K562 (cell line): ENCODE measurements at regions not wholly inside any gene's neighbourhood (a gene's known extent, or its start where the extent isn't known, plus 50 kb on each side); places are given as distances from the start of the nearest gene placed in this dataset.

Source experiments
- ATAC-seq: fragments of 200-7000 bp; cut with Tn5 transposase; 3 replicates; pipeline ENCODE4 v1.9.1; 2020; ENCODE audit warnings: moderate library complexity
- BruUV-seq: library from RNA; stranded (reverse); fragments of 400-500 nt; replicated peaks from 2 replicates; lab custom pipeline; 2021; lab: Mats Ljungman, UMichigan
- CTCF ChIA-PET: fragments of 300-600 bp; formaldehyde crosslinking; extraction: SDS; loops from one replicate; lab custom pipeline; 2021; ENCODE audit warnings: low intra/inter-chr PET ratio; lab: Yijun Ruan, JAX
- POLR2A ChIA-PET: fragments of 300-600, 350-650 bp; sonication (Branson Sonifier 250); formaldehyde crosslinking; extraction: SDS; loops from one replicate; lab custom pipeline; 2021; ENCODE audit warnings: antibody characterized with exemption, inconsistent platforms; lab: Yijun Ruan, JAX
- DNase-seq, 4 experiments: peaks; one replicate each; pipeline versions ENCODE4 v3.0.0 to v3.0.0-alpha.2; 2011 to 2018; ENCODE audit warnings: low spot score in 3 of 4, mixed read lengths in 3 of 4; ENCODE audit errors: extremely low read depth in 1 of 4
- FAIRE-seq: peaks from 2 replicates; lab custom pipeline; 2011; peaks lifted over from hg19 to GRCh38; lab: Jason Lieb, UNC
- H2AFZ ChIP-seq: 2 replicates; pipeline ENCODE4 v1.6.0; 2011; ENCODE audit warnings: low read depth, low read length, control low read depth, inconsistent platforms
- H3K27ac ChIP-seq: fragments of 200-600 bp; 3 replicates; pipeline ENCODE4 v1.8.0; 2011; ENCODE audit warnings: low read depth, mild to moderate bottlenecking, control low read depth, inconsistent platforms, low read length, moderate library complexity, mixed read lengths; ENCODE audit errors: extremely low read depth
- H3K27me3 ChIP-seq, 2 experiments: fragments of 300-600 bp in 1 of 2; 2 replicates in 1 of 2; 3 replicates in 1 of 2; pipeline versions ENCODE4 v1.6.0 to v1.8.0; 2011; ENCODE audit warnings: inconsistent platforms in 2 of 2, low read length in 2 of 2, mild to moderate bottlenecking in 1 of 2, mixed read lengths in 1 of 2, moderate library complexity in 1 of 2; ENCODE audit not compliant: control insufficient read depth in 2 of 2, insufficient read depth in 2 of 2
- H3K36me3 ChIP-seq: fragments of 300-600 bp; 3 replicates; pipeline ENCODE4 v1.8.0; 2011; ENCODE audit warnings: mild to moderate bottlenecking, low read length, inconsistent platforms; ENCODE audit not compliant: control insufficient read depth, insufficient read depth
- H3K4me1 ChIP-seq, 2 experiments: fragments of 200-600 bp in 1 of 2; replicated peaks in 1 of 2; 2 replicates in 1 of 2; 3 replicates in 1 of 2; pipeline versions ENCODE4 v1.5.1 to v1.8.0; 2011; ENCODE audit warnings: inconsistent platforms in 2 of 2, low read length in 2 of 2, mild to moderate bottlenecking in 1 of 2, mixed read lengths in 1 of 2, moderate library complexity in 1 of 2; ENCODE audit not compliant: control insufficient read depth in 2 of 2, insufficient read depth in 2 of 2
- H3K4me2 ChIP-seq: 2 replicates; pipeline ENCODE4 v1.6.1; 2011; ENCODE audit warnings: low read length, control low read depth, inconsistent platforms, mixed read lengths; ENCODE audit not compliant: insufficient read depth
- H3K4me3 ChIP-seq: fragments of 200-600 bp; sonication (generic), shearing (Covaris generic); 2 replicates; pipeline ENCODE4 v1.5.1; 2016; ENCODE audit warnings: control low read depth, inconsistent platforms
- H3K79me2 ChIP-seq: fragments of 200-600 bp; 3 replicates; pipeline ENCODE4 v1.8.0; 2011; ENCODE audit warnings: low read length, inconsistent platforms; ENCODE audit not compliant: control insufficient read depth, insufficient read depth
- H3K9ac ChIP-seq, 2 experiments: 2 replicates each; pipeline versions ENCODE4 v1.6.0 to v1.6.1; 2011; ENCODE audit warnings: low read depth in 2 of 2, low read length in 2 of 2, control low read depth in 1 of 2, inconsistent platforms in 1 of 2, mild to moderate bottlenecking in 1 of 2, mixed read lengths in 1 of 2; ENCODE audit not compliant: insufficient read depth in 1 of 2
- H3K9me1 ChIP-seq: one replicate; pipeline ENCODE4 v1.6.0; 2011; ENCODE audit warnings: inconsistent platforms, mild to moderate bottlenecking, low read length, moderate library complexity; ENCODE audit not compliant: control insufficient read depth, insufficient read depth
- H3K9me3 ChIP-seq: replicated peaks from 2 replicates; pipeline ENCODE4 v1.5.1; 2011; ENCODE audit warnings: low read depth, low read length, inconsistent platforms; ENCODE audit not compliant: control insufficient read depth, insufficient read depth
- H4K20me1 ChIP-seq: replicated peaks from 2 replicates; pipeline ENCODE4 v1.6.1; 2011; ENCODE audit warnings: low read length, inconsistent platforms, mixed read lengths; ENCODE audit not compliant: control insufficient read depth, insufficient read depth
- BACH1 ChIP-seq: fragments of 200-800 bp; sonication (Bioruptor generic); IDR thresholded peaks from 2 replicates; pipeline ENCODE4 v1.6.1; 2016; ENCODE audit warnings: missing genetic modification characterization, missing compliant biosample characterization
- CEBPB ChIP-seq: fragments of 450-650 bp; IDR thresholded peaks from 2 replicates; pipeline ENCODE4 v1.6.1; 2016; ENCODE audit warnings: missing genetic modification characterization, missing compliant biosample characterization
- HMG20A ChIP-seq: fragments of 450-650 bp; formaldehyde crosslinking; conservative IDR thresholded peaks from 2 replicates; pipeline ENCODE4 v1.4.0; 2020; ENCODE audit warnings: mild to moderate bottlenecking, mixed read lengths
- IRF2 ChIP-seq: sonication (generic); formaldehyde crosslinking; IDR thresholded peaks from 2 replicates; pipeline ENCODE4 v1.8.1; 2022; ENCODE audit warnings: mild to moderate bottlenecking, missing genetic modification reagents
- LARP7 ChIP-seq: fragments of 450-650 bp; IDR thresholded peaks from 2 replicates; pipeline ENCODE4 v1.6.1; 2016
- MEF2D ChIP-seq: conservative IDR thresholded peaks from 2 replicates; pipeline ENCODE4 v1.6.1; 2016; ENCODE audit warnings: low read depth, missing genetic modification characterization, missing compliant biosample characterization
- MEIS2 ChIP-seq: fragments of 450-650 bp; IDR thresholded peaks from 2 replicates; pipeline ENCODE4 v1.6.1; 2014; ENCODE audit warnings: mild to moderate bottlenecking; ENCODE audit not compliant: partially characterized antibody
- NCOA4 ChIP-seq: fragments of 450-650 bp; IDR thresholded peaks from 2 replicates; pipeline ENCODE4 v1.6.1; 2018; ENCODE audit warnings: mild to moderate bottlenecking; ENCODE audit not compliant: partially characterized antibody
- SMAD4 ChIP-seq: fragments of 250-450 bp; sonication (Bioruptor Pico); conservative IDR thresholded peaks from 2 replicates; pipeline ENCODE4 v1.8.0; 2021; ENCODE audit warnings: inconsistent platforms, mild to moderate bottlenecking, moderate library complexity
- YBX1 ChIP-seq: fragments of 450-650 bp; IDR thresholded peaks from 2 replicates; pipeline ENCODE4 v1.7.1; 2016; ENCODE audit warnings: mild to moderate bottlenecking
- ZNF655 ChIP-seq: fragments of 250-450 bp; sonication (Bioruptor Pico); IDR thresholded peaks from 2 replicates; pipeline ENCODE4 v1.5.0; 2021
- WGBS: fragments of 100-300 bp; shearing (Covaris generic); methylation state at CpG from one replicate; pipeline ENCODE4 v1.1.6; 2016; ENCODE audit warnings: low coverage, mixed read lengths; ENCODE audit not compliant: insufficient coverage; ENCODE audit errors: missing lambda C conversion rate; 5-methylcytosine and 5-hydroxymethylcytosine counted together
- in situ Hi-C: fragments of 300-500 bp; cut with MboI; formaldehyde crosslinking; loops from 4 replicates; pipeline ENCODE4 v1.15.0; 2018; ENCODE audit warnings: inconsistent platforms, mixed read lengths
- intact Hi-C: fragments of 100-400 bp; cut with micrococcal nuclease; formaldehyde crosslinking; loops from 2 replicates; pipeline ENCODE4 v1.14.2; 2022

- DNase-seq (no peak), ATAC-seq (no peak), FAIRE-seq (no peak)
- H2AFZ ChIP-seq = no peak overlapping the region
- no peak overlapping the region for H3K4me2 ChIP-seq
- no peaks in the 10 kb centered on the region for H3K9me3 ChIP-seq
- H3K27ac ChIP-seq = no peak overlapping the region
- H3K9ac ChIP-seq = no peak overlapping the region
- TF ChIP-seq BACH1 (tag) = no peak
- TF ChIP-seq CEBPB (tag) = no peak
- no peak for TF ChIP-seq MEF2D (tag)
- TF ChIP-seq YBX1 = no peak
- no peak for TF ChIP-seq MEIS2
- TF ChIP-seq NCOA4 = no peak
- TF ChIP-seq LARP7 = no peak
- TF ChIP-seq IRF2 (CRISPR knock-in tag) = no peak
- no peak for TF ChIP-seq HMG20A
- no peak for TF ChIP-seq SMAD4
- TF ChIP-seq ZNF655 (CRISPR knock-in tag) = no peak
- CTCF ChIA-PET = no interaction called here
- intact Hi-C loops = no loop called here
- H3K9me1 ChIP-seq = no peaks in the 10 kb centered on the region
- H3K27me3 ChIP-seq = no peaks in the 10 kb centered on the region
- 0% methylated on average over 2 of the region's 2 CpGs for WGBS
- no peak overlapping the region for H3K4me3 ChIP-seq
- no peaks in the 10 kb centered on the region for H4K20me1 ChIP-seq
- H3K36me3 ChIP-seq = no peaks in the 10 kb centered on the region
- H3K4me1 ChIP-seq = no peaks in the 10 kb centered on the region
- in situ Hi-C loops = no loop called here
- no peaks in the 10 kb centered on the region for H3K79me2 ChIP-seq
- BruUV-seq = no TSS peak
- POLR2A ChIA-PET = no interaction called here
These were observed 256.7 kb upstream of the SNX7 start for GRCh38 chr1:98404866-98405265.
